ENCODE measurements at regions not wholly inside any gene's neighbourhood (a gene's known extent, or its start where the extent isn't known, plus 50 kb on each side); places are given as distances from the start of the nearest gene placed in this dataset.

- no peaks in the 10 kb centered on the region for H3K4me1 ChIP-seq (replicated peaks in 1 of 2; ENCODE audit: control insufficient read depth in 2 of 2, insufficient read depth in 2 of 2, low read length in 2 of 2)
- POLR2A ChIA-PET, result no interaction called here
- no peak overlapping the region for H3K9ac ChIP-seq (ENCODE audit: insufficient read depth in 1 of 2, low read depth in 2 of 2, low read length in 2 of 2)
- H4K20me1 ChIP-seq (replicated peaks; ENCODE audit: control insufficient read depth, insufficient read depth, low read length), result no peaks in the 10 kb centered on the region
- in situ Hi-C loops (cut with MboI) (no loop called here), intact Hi-C loops (cut with micrococcal nuclease) (no loop called here)
- no peaks in the 10 kb centered on the region for H3K79me2 ChIP-seq (ENCODE audit: control insufficient read depth, insufficient read depth, low read length)
- H3K9me3 ChIP-seq (replicated peaks; ENCODE audit: control insufficient read depth, insufficient read depth, low read depth, low read length), result no peaks in the 10 kb centered on the region
- no peak overlapping the region for H2AFZ ChIP-seq (ENCODE audit: low read depth, low read length)
- 1% methylated on average over 6 of the region's 6 CpGs for WGBS (ENCODE audit: insufficient coverage, low coverage, missing lambda C conversion rate)
- no peaks in the 10 kb centered on the region; a peak in 1 of 5 replicates for H3K27me3 ChIP-seq (ENCODE audit: control insufficient read depth in 2 of 2, insufficient read depth in 2 of 2, low read length in 2 of 2)
- no peak overlapping the region for H3K4me2 ChIP-seq (ENCODE audit: insufficient read depth, low read length)
- H3K36me3 ChIP-seq (ENCODE audit: control insufficient read depth, insufficient read depth, low read length), result no peaks in the 10 kb centered on the region
- CTCF ChIA-PET (ENCODE audit: low intra/inter-chr PET ratio), result no interaction called here
- no TSS peak for BruUV-seq (replicated peaks)
- no peaks in the 10 kb centered on the region for H3K9me1 ChIP-seq (ENCODE audit: control insufficient read depth, insufficient read depth, low read length)
- no peak overlapping the region for H3K4me3 ChIP-seq
- DNase-seq (ENCODE audit: extremely low read depth in 1 of 4, low spot score in 3 of 4) (no peak), ATAC-seq (no peak), FAIRE-seq (no peak)
- no peak overlapping the region for H3K27ac ChIP-seq (ENCODE audit: extremely low read depth, low read depth, low read length)
- TF ChIP-seq RBFOX2 (IDR thresholded peaks at IDR 0.05; ENCODE audit: low read depth, low read length) (no peak), BMI1 (IDR thresholded peaks at IDR 0.05; ENCODE audit: low read length) (no peak), SREBF1 (IDR thresholded peaks at IDR 0.05; ENCODE audit: borderline replicate concordance, low read depth, low read length) (no peak), AFF4 (CRISPR knock-in tag; IDR thresholded peaks at IDR 0.05) (no peak), TAF9B (IDR thresholded peaks at IDR 0.05; ENCODE audit: partially characterized antibody) (no peak), RBM39 (optimal IDR thresholded peaks at IDR 0.05; ENCODE audit: low read depth, low read length) (no peak), FOXK1 (CRISPR knock-in tag; IDR thresholded peaks at IDR 0.05; ENCODE audit: borderline replicate concordance) (no peak), EZH2 (IDR thresholded peaks at IDR 0.05; ENCODE audit: borderline replicate concordance, low read depth, low read length) (no peak), PHF21A (IDR thresholded peaks at IDR 0.05; ENCODE audit: borderline replicate concordance, low read depth) (no peak), ZNF134 (CRISPR knock-in tag; conservative IDR thresholded peaks at IDR 0.05) (no peak), ZKSCAN1 (IDR thresholded peaks at IDR 0.05; ENCODE audit: low read depth, low read length) (no peak), STAG1 (CRISPR knock-in tag; IDR thresholded peaks at IDR 0.05; ENCODE audit: borderline replicate concordance) (no peak), NR2C1 (IDR thresholded peaks at IDR 0.05) (no peak), NR2C1 (tag; IDR thresholded peaks at IDR 0.05) (no peak), CEBPB (tag; IDR thresholded peaks at IDR 0.05) (no peak), SMARCE1 (IDR thresholded peaks at IDR 0.05) (no peak), RBM17 (IDR thresholded peaks at IDR 0.05; ENCODE audit: borderline replicate concordance, low read depth, low read length) (no peak), MLX (CRISPR knock-in tag; conservative IDR thresholded peaks at IDR 0.05) (no peak), NR0B1 (IDR thresholded peaks at IDR 0.05; ENCODE audit: partially characterized antibody) (no peak)
Observed at GRCh38 chr4:24192018-24192641, 302.3 kb upstream of the PPARGC1A start.
